GM19372 (cell line): ENCODE measurements at regions not wholly inside any gene's neighbourhood (a gene's known extent, or its start where the extent isn't known, plus 50 kb on each side); places are given as distances from the start of the nearest gene placed in this dataset.
"Not testable (repeated sequence)": the region's sequence is repeated elsewhere in the genome, so short reads cannot be mapped to it uniquely, and the experiment has no call there.

Experiments
- ATAC-seq: cut with Tn5 transposase; IDR thresholded peaks from one replicate; pipeline ENCODE4 v1.9.1; 2021; ENCODE audit warnings: mild to moderate bottlenecking, low read depth, moderate library complexity; ENCODE audit not compliant: unreplicated experiment

- ATAC-seq: no peak
Measured at GRCh38 chr5:86125731-86126601, 491.8 kb upstream of the COX7C start.

GRCh38 chr5:86127696-86128095 is 490.0 kb upstream of the COX7C start:
- no peak for ATAC-seq

- no peak for ATAC-seq
Measured at GRCh38 chr5:86129009-86129408, 488.7 kb upstream of the COX7C start.

GRCh38 chr5:86137297-86137696 is 480.4 kb upstream of the COX7C start:
- no peak for ATAC-seq

GRCh38 chr5:86143837-86144236 is 473.9 kb upstream of the COX7C start:
- no peak for ATAC-seq

- ATAC-seq: no peak
Measured at GRCh38 chr5:86152988-86153560, 464.7 kb upstream of the COX7C start.

GRCh38 chr5:86155796-86156195 is 461.9 kb upstream of the COX7C start:
- ATAC-seq: no peak

- no peak for ATAC-seq
Measured at GRCh38 chr5:86170194-86170593, 447.5 kb upstream of the COX7C start.

GRCh38 chr5:86175224-86175623 is 442.5 kb upstream of the COX7C start:
- peak; percentile 62 for ATAC-seq

- ATAC-seq: no peak
Measured at GRCh38 chr5:86199287-86199686, 418.5 kb upstream of the COX7C start.

- ATAC-seq: no peak
Measured at GRCh38 chr5:86228147-86228546, 389.6 kb upstream of the COX7C start.

- no peak for ATAC-seq
Measured at GRCh38 chr5:86232246-86232645, 385.5 kb upstream of the COX7C start.

GRCh38 chr5:86244153-86244552 is 373.6 kb upstream of the COX7C start:
- no peak for ATAC-seq

- no peak for ATAC-seq
Measured at GRCh38 chr5:86257871-86258270, 359.9 kb upstream of the COX7C start.

- ATAC-seq: not testable (repeated sequence)
Measured at GRCh38 chr5:86284400-86285190, 333.1 kb upstream of the COX7C start.

- not testable (repeated sequence) for ATAC-seq
Measured at GRCh38 chr5:86287437-86287836, 330.3 kb upstream of the COX7C start.

GRCh38 chr5:86289786-86290185 is 328.0 kb upstream of the COX7C start:
- not testable (repeated sequence) for ATAC-seq

GRCh38 chr5:86292811-86293210 is 324.9 kb upstream of the COX7C start:
- not testable (repeated sequence) for ATAC-seq

- ATAC-seq: not testable (repeated sequence)
Measured at GRCh38 chr5:86302643-86303042, 315.1 kb upstream of the COX7C start.

- ATAC-seq: not testable (repeated sequence)
Measured at GRCh38 chr5:86305050-86305449, 312.7 kb upstream of the COX7C start.

- ATAC-seq: no peak
Measured at GRCh38 chr5:86314951-86315350, 302.8 kb upstream of the COX7C start.
